SU-DHL-6 (cell line): ENCODE measurements at regions not wholly inside any gene's neighbourhood (a gene's known extent, or its start where the extent isn't known, plus 50 kb on each side); places are given as distances from the start of the nearest gene placed in this dataset.

Source experiments
- H2AFZ ChIP-seq: fragments of 200-600 bp; sonication (generic); 2 replicates; pipeline ENCODE4 v1.6.1; 2014; ENCODE audit warnings: low read depth, mild to moderate bottlenecking, moderate library complexity, mixed read lengths, antibody characterized with exemption, low read length; ENCODE audit not compliant: severe bottlenecking
- H3F3A ChIP-seq: fragments of 200-600 bp; shearing (Covaris generic); 2 replicates; pipeline ENCODE4 v1.6.0; 2016; ENCODE audit warnings: antibody characterized with exemption, mild to moderate bottlenecking; ENCODE audit not compliant: insufficient read depth
- H3K27ac ChIP-seq: fragments of 200-600 bp; sonication (generic); 2 replicates; pipeline ENCODE4 v1.5.1; 2016; ENCODE audit warnings: low read depth, mild to moderate bottlenecking, low read length, moderate library complexity, mixed read lengths
- H3K27me3 ChIP-seq: fragments of 200-600 bp; sonication (generic), shearing (Covaris generic); 2 replicates; pipeline ENCODE4 v1.6.0; 2014; ENCODE audit warnings: mild to moderate bottlenecking, low read length
- H3K36me3 ChIP-seq: fragments of 200-600 bp; sonication (generic); 2 replicates; pipeline ENCODE4 v1.6.1; 2014; ENCODE audit warnings: mild to moderate bottlenecking, low read length, mixed read lengths
- H3K4me2 ChIP-seq: fragments of 300-600, 200-600 bp; shearing (Covaris generic), sonication (generic); 2 replicates; pipeline ENCODE4 v1.6.0; 2014; ENCODE audit warnings: low read length, low read depth, mild to moderate bottlenecking; ENCODE audit not compliant: poor library complexity, severe bottlenecking
- H3K4me3 ChIP-seq: fragments of 200-600 bp; sonication (generic); 2 replicates; pipeline ENCODE4 v1.5.1; 2014; ENCODE audit warnings: antibody characterized with exemption, low read length, mild to moderate bottlenecking, mixed read lengths; ENCODE audit not compliant: insufficient read depth, poor library complexity, severe bottlenecking
- H3K79me2 ChIP-seq: fragments of 200-600 bp; sonication (generic); 2 replicates; pipeline ENCODE4 v1.6.1; 2014; ENCODE audit warnings: mild to moderate bottlenecking, low read length, moderate library complexity; ENCODE audit not compliant: insufficient read depth
- H3K9ac ChIP-seq: fragments of 200-600 bp; sonication (generic); 2 replicates; pipeline ENCODE4 v1.7.0; 2014; ENCODE audit warnings: mild to moderate bottlenecking, low read length
- H3K9me2 ChIP-seq: fragments of 200-600 bp; sonication (generic); replicated peaks from 2 replicates; pipeline ENCODE4 v1.6.1; 2014; ENCODE audit warnings: low read length; ENCODE audit not compliant: insufficient read depth
- H3K9me3 ChIP-seq: fragments of 200-600 bp; sonication (generic); 2 replicates; pipeline ENCODE4 v1.6.1; 2014; ENCODE audit warnings: low read length, mixed read lengths; ENCODE audit not compliant: insufficient read depth
- H4K20me1 ChIP-seq: fragments of 200-600 bp; sonication (generic); 2 replicates; pipeline ENCODE4 v1.6.1; 2014; ENCODE audit warnings: low read depth, mild to moderate bottlenecking, antibody characterized with exemption, low read length, moderate library complexity, mixed read lengths
- CTCF ChIP-seq: fragments of 200-600 bp; sonication (generic); IDR thresholded peaks from one replicate; pipeline ENCODE4 v1.5.1; 2017; ENCODE audit warnings: antibody characterized with exemption, mild to moderate bottlenecking, low read length, moderate library complexity; ENCODE audit not compliant: insufficient read depth, poor library complexity, severe bottlenecking
- EZH2phosphoT487 ChIP-seq: fragments of 200-600 bp; sonication (generic), shearing (Covaris generic); conservative IDR thresholded peaks from 2 replicates; pipeline ENCODE4 v1.6.1; 2018; ENCODE audit warnings: mild to moderate bottlenecking, antibody characterized with exemption, low read length, moderate library complexity, mixed read lengths

GRCh38 chr16:50977138-50977537 lies 173.9 kb downstream of the SALL1 start:
- Histone ChIP-seq H3K4me2 (no peak overlapping the region), H3K27me3 (no peaks in the 10 kb centered on the region), H3K4me3 (no peak overlapping the region), H2AFZ (no peak overlapping the region), H3K27ac (no peak overlapping the region), H3K79me2 (no peaks in the 10 kb centered on the region), H3K9me2 (no peaks in the 10 kb centered on the region), H3K9ac (no peak overlapping the region), H3K9me3 (no peaks in the 10 kb centered on the region), H4K20me1 (no peaks in the 10 kb centered on the region), H3K36me3 (no peaks in the 10 kb centered on the region), H3F3A (no peaks in the 10 kb centered on the region)
- TF ChIP-seq CTCF: no peak
- no peak for TF ChIP-seq EZH2phosphoT487

- Histone ChIP-seq H3K4me3 (no peak overlapping the region), H3K9ac (no peak overlapping the region), H3K27me3 (no peaks in the 10 kb centered on the region), H3K27ac (no peak overlapping the region), H3K36me3 (no peaks in the 10 kb centered on the region), H3F3A (no peaks in the 10 kb centered on the region), H3K9me2 (no peaks in the 10 kb centered on the region), H3K79me2 (no peaks in the 10 kb centered on the region), H3K4me2 (no peak overlapping the region), H2AFZ (no peak overlapping the region), H4K20me1 (no peaks in the 10 kb centered on the region), H3K9me3 (no peaks in the 10 kb centered on the region)
- TF ChIP-seq EZH2phosphoT487: no peak
- no peak for TF ChIP-seq CTCF
These were observed 176.5 kb downstream of the SALL1 start for GRCh38 chr16:50974438-50975036.

- Histone ChIP-seq H3K36me3 (no peaks in the 10 kb centered on the region), H3K27me3 (no peaks in the 10 kb centered on the region), H3K4me3 (no peak overlapping the region), H2AFZ (no peak overlapping the region), H3F3A (no peaks in the 10 kb centered on the region), H4K20me1 (no peaks in the 10 kb centered on the region), H3K79me2 (no peaks in the 10 kb centered on the region), H3K9me2 (no peaks in the 10 kb centered on the region), H3K27ac (no peak overlapping the region), H3K9ac (no peak overlapping the region), H3K9me3 (no peaks in the 10 kb centered on the region), H3K4me2 (no peak overlapping the region)
- no peak for TF ChIP-seq CTCF
- TF ChIP-seq EZH2phosphoT487: no peak
These were observed 178.2 kb downstream of the SALL1 start for GRCh38 chr16:50972876-50973275.
